ENCODE measurements at regions not wholly inside any gene's neighbourhood (a gene's known extent, or its start where the extent isn't known, plus 50 kb on each side); places are given as distances from the start of the nearest gene placed in this dataset.

- peak; percentile 65 for DNase-seq
These were observed 407.1 kb downstream of the LMO4 start for GRCh38 chr1:87735750-87736149.

- no peak for DNase-seq
These were observed 410.5 kb downstream of the LMO4 start for GRCh38 chr1:87739141-87739540.

- no peak for DNase-seq
These were observed 411.0 kb downstream of the LMO4 start for GRCh38 chr1:87739704-87740103.

DNA sequence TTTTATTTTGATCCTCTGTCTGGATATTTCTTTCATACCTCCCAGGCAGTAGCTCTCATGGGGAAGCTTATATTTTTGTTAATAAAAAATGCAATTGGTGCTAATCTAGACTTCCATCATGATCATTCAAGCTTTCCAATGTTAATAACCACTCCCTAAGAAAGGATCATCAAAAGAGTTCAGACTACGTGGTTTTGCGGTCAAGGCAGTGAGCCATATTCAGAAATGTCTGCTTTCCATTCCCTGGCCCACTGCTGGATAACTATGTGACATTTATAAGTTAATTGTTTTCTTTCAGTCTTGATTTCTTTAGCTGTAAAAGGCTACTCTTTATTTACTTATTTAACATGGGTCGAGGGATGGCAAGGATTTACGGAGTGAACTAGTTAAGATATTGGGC, 414.6 kb downstream of the LMO4 start:
- DNase-seq: no peak

GRCh38 chr1:87744056-87744455, 415.4 kb downstream of the LMO4 start:
- DNase-seq: no peak

- no peak for DNase-seq
These were observed 416.1 kb downstream of the LMO4 start for GRCh38 chr1:87744763-87745162.

GRCh38 chr1:87753366-87753765, 424.7 kb downstream of the LMO4 start:
- DNase-seq: no peak

GRCh38 chr1:87754139-87754538, 425.5 kb downstream of the LMO4 start:
- DNase-seq: no peak

DNA sequence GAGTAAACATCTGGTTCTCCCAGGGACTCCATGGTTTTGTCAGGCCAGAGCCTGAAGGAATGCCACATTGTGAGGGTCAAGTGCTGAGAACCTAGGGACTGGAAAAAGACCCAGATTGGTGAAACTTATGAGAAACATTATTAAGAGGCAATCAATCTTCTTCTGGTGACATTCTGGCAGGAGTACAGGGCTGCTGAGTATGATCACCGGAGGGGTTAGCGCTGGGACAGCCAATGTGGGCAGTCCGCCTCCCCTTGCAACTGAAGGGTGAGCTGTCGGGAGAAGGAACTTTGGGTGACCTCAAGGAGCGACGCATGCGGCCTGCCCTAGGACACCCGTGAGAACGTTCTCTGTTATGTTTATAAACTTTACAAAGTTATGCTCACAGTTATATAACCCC, 429.0 kb downstream of the LMO4 start:
- DNase-seq: no peak

- DNase-seq: no peak
These were observed 430.9 kb downstream of the LMO4 start for GRCh38 chr1:87759421-87760087.

- DNase-seq: no peak
These were observed 431.5 kb downstream of the LMO4 start for GRCh38 chr1:87760155-87760554.

DNA sequence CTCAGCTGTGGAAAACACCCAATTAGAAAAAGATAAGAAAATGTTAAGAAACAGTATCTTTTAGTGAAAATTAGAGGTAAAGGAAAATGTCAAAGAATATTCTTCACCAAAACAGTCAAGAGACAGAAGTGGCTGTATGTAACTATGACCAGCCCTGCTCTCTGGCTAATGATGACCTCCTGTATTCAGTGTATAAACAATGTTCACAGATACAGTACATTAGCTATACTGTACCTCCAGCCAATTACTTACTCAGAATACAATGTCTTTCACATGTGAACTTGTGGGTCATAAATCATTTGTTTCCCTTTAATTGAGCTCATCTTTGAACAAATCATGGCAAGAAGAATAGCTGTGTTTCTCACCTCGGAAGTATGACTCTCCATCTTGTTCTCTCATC, 432.0 kb downstream of the LMO4 start:
- no peak for DNase-seq

DNA sequence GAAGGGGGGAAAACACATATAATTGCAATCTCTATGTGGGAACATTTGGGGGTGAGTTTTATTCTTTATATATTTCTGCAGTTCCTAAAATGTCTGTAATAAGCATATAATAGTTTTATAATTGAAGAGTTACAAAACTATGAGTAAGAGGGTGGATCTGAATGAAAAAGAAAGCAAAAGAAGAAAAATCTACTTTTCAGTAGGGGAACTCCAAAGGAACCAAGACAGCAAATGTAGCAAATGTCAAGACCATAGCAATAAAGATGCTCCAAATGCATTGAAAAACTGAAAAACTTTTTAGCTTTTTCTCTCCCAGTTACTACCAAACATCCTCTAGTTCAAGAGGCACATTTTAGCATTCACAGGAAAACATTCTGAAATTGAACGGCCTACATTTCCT, 434.8 kb downstream of the LMO4 start:
- no peak for DNase-seq

GRCh38 chr1:87765057-87765680, 436.5 kb downstream of the LMO4 start:
- no peak for DNase-seq

DNA sequence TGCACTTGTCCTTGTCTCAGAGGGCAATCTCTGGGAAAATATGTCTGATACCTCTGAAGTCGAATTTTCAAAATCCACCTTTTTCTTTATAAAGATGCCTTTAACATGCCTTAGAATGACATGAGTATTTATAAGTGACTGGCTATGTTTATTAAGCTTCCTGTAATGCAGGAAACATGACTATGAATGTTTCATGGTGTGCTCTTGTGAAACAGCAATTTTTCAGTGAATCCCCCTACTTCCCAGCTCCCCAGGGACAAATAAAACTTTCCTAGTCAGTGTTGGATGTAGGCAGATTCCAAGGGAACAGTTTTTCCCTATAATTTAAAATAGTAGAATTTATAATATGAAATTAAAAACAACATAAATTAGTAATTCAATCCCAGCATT, 437.0 kb downstream of the LMO4 start:
- no peak for DNase-seq

DNA sequence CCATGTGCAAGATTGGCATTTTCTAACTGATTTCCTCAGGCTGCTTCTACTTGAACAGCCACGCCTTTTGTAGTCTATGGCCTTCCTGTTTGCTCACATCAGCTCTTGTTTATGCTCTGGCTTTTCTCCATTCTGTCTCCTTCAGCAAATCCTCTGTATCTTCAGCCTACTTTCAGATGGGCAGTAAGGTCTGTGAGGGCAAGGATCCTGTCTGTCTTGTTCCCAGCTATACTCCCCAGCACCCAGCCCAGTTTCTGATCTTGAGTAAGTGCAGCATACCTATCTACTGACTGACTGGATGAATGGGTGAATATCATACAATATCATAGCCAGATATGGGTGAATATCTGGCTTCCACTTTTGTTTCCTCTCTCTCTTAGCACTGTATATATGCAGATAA, 438.1 kb downstream of the LMO4 start:
- no peak for DNase-seq

- no peak for DNase-seq
These were observed 450.2 kb downstream of the LMO4 start for GRCh38 chr1:87778896-87779295.

DNA sequence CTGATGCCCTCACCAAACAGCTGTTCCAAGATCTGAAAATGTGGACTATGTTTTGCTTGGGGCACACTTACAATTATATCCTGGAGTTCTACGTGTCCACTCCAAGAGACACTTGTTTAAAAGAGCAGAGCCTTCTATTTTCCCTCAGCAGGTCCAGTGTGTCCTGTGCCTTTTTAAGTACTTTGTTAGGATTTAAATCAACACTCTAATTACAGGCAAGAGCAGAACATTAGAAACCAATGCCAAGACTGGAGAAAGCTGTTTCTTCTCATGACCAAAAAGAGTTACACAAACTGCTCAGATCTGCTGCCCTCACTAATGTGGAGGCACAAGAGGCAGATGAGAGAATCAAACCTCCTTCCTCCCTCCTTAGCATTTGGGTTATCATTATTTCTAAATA, 452.9 kb downstream of the LMO4 start:
- DNase-seq: no peak

DNA sequence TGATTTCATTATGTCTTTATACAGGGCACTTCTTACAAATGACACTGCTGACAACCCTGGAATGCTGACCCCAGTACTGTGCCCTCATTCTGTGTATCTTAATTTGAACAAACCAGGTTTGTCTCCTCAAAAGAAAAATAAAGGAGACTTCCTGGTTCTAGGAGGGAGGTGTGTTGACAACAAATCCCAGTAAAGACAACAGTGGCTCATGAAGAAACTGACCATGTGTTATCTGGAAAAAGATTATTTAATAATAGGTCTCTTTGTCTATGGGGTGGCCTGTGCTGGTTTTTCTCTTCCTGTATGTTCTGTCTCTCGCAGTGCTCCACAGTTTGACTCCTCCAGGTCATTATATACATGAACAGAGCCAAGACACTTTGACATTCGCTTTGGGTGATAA, 454.6 kb downstream of the LMO4 start:
- no peak for DNase-seq

GRCh38 chr1:87785386-87785785, 456.7 kb downstream of the LMO4 start:
- DNase-seq: no peak

GRCh38 chr1:87786229-87786628, 457.5 kb downstream of the LMO4 start:
- DNase-seq: no peak

DNA sequence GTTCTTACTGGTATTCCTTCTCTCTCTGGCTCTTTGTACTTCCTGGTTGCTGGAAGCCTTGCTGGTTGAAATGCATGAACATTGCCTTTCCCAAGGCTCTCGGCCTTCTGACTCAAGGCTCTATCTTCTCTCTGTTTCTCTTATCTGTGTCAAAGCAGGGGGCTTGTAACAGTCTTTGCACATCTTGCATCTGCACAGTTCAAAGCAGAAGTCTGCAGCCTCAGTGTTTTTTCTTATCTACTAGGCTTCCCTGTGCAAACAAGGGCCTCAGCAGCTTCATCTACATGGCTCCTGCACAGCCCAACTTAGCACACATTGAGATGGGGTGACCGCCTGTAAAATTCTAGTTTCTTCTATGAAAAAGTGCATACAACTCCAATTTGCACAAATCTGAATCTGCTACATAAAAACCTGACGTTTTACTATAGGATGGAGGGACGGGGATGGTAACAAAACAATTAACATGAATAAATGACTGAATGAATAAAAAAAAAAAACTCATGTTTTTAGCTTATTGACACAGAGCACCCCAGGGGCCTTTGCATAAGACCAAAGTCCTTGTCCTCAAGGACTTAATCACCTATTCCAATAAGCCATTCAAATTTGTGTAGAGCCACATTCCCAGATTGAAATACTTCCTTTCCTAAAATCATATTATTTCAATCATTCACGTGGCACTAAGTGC, 458.3 kb downstream of the LMO4 start:
- no peak for DNase-seq

GRCh38 chr1:87787551-87787950, 458.9 kb downstream of the LMO4 start:
- no peak for DNase-seq

- DNase-seq: no peak
These were observed 462.1 kb downstream of the LMO4 start for GRCh38 chr1:87790756-87791155.
